SH-SY5Y (cell line): ENCODE measurements at regions not wholly inside any gene's neighbourhood (a gene's known extent, or its start where the extent isn't known, plus 50 kb on each side); places are given as distances from the start of the nearest gene placed in this dataset.

Source experiments
- GATA2 ChIP-seq: IDR thresholded peaks from 2 replicates; pipeline ENCODE4 v1.6.1; 2011; ENCODE audit warnings: mild to moderate bottlenecking, low read depth, low read length
- GATA3 ChIP-seq: IDR thresholded peaks from 2 replicates; pipeline ENCODE4 v1.6.1; 2011; ENCODE audit warnings: low read depth, mild to moderate bottlenecking, low read length, moderate library complexity

DNA sequence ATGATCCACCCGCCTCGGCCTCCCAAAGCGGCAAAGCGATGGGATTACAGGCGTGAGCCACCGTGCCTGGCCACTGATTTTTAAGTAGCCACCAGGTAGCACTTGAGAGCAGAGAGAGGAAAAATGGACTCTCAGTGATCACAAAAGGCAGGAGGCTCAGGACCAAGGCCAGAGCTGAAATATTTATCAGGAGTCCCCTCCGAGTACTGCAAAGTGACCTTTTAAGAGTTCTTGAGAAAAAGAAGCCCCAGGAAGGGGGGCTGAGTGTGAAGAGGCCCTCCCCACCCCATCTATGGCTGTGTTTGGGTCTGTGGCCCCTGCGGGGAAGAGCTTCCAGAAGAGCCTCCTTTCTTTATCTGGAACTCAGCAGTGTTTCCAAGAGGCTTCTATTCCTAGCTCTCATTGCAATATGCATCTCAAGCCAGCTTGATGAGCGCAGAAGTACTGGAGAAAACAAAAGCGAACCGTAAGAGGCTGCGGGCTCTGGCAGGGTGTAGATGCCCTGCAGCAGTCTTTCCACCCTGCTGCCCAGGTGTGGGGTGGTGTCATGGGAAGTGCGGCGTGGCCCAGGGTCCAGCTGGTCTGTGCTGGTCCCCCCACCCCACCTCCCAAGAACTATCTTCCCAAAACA lies 75.5 kb upstream of the CDK20 start:
- TF ChIP-seq GATA3 (no peak), GATA2 (no peak)

GRCh38 chr9:88046542-88046941 lies 72.2 kb upstream of the CDK20 start:
- TF ChIP-seq GATA2 (no peak), GATA3 (no peak)

DNA sequence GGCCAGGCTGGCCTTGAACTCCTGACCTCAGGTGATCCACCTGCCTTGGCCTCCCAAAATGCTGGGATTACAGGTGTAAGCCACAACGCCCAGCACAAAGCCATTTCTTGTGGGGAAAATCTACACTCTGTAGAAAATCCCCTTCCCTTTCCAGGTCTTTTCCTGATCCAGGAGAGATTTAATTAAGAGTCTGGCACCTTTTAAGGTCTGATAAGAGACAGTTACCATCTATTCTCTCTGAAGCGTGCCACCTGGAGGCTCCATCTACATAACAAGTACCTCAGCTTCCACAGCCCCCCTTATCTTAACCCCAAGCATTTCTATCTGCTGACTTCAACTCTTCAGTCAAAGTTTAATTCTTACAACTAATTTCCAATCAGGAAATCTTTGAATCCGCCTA lies 71.4 kb upstream of the CDK20 start:
- TF ChIP-seq GATA2 = no peak
- TF ChIP-seq GATA3 = no peak

- no peak for TF ChIP-seq GATA2
- no peak for TF ChIP-seq GATA3
These were observed 69.9 kb upstream of the CDK20 start for GRCh38 chr9:88044200-88044599.

DNA sequence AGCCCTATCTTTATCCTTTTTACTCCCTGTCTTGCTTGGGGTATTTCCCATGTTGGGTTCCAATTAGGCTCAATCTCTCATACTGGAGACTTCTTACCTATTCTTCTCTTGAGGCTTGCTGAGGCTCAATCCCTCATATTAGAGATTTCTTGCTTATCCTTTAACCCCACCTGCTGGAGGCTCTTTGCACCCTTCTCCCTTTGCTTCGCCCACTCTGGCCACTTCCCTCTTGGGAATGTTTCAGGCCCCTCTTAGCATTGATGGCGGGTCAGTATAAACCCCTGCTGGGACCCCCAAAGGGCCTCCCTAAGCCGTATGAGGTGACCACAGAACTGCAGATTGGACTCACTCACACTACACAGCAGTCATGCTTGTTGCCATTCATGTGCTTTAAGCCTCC lies 69.3 kb upstream of the CDK20 start:
- no peak for TF ChIP-seq GATA3
- TF ChIP-seq GATA2 = no peak

- TF ChIP-seq GATA3 (no peak), GATA2 (no peak)
These were observed 67.1 kb upstream of the CDK20 start for GRCh38 chr9:88041447-88041846.

DNA sequence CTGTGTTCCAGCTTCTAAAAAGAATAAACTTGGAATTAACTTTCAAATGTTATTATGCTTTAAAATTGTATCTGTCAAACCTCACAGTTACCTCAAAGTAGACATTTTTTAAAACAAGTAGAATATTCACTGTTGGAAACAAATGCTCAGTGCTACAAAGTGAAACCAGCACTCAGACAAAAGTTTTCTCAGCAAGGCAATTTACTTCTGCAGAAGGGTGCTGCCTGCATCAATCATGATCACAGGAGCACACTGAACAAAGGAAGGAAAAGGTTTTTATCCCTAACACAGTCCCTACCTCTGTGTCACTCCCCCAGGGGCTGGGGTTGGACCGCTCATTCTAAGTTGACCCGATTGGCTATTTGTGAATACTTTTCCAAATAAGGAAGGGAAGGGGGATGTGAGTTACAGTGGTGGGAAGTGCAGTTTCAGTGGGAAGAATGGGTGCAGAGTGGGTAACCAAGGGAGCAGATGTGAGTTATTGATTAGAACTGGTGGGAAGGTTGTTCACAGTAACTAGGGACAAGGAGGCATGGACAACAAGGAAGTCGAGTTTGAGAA lies 63.0 kb upstream of the CDK20 start:
- TF ChIP-seq GATA2 = no peak
- no peak for TF ChIP-seq GATA3

DNA sequence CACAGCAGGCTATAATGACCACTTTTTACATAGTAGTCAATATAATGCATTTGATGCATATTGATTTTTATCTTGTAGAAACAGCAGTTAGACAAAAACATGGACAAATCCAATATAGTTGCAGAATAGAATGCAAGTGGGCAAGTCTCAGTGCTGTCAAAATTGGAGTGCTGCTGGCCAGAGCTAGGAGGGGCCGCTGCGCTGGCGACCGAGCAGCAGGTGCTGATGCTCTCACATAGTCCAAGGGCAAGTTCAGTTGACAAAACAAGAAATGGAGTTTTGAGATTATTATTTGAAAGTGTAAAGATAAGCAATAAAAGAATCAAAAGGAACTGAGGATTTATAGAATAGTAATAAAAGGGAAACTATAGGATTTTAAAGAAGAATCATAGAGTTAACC lies 60.6 kb upstream of the CDK20 start:
- TF ChIP-seq GATA3 (no peak), GATA2 (no peak)

GRCh38 chr9:88033359-88033702 lies 59.0 kb upstream of the CDK20 start:
- TF ChIP-seq GATA2 = no peak
- TF ChIP-seq GATA3 = no peak

DNA sequence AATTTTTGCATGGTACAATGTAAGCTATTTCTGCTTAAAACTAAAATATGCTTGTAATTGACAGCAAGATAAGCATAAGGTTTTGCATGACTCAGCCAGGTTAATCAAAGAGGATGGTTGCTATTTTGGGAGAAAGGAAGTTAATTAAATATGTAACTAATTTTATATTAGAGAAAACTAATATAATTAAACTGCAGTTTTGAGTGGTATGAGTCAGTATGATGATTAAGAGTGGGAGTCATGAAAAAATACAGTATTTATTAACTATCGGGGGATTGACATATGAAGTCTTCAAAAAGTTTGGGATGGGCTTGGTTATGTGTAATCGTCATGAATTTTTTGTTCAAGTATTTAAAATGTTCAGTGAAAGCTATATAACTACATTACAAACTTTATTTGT lies 54.0 kb upstream of the CDK20 start:
- no peak for TF ChIP-seq GATA2
- TF ChIP-seq GATA3 = no peak

GRCh38 chr9:88026118-88026479 lies 51.8 kb upstream of the CDK20 start:
- no peak for TF ChIP-seq GATA3
- no peak for TF ChIP-seq GATA2

DNA sequence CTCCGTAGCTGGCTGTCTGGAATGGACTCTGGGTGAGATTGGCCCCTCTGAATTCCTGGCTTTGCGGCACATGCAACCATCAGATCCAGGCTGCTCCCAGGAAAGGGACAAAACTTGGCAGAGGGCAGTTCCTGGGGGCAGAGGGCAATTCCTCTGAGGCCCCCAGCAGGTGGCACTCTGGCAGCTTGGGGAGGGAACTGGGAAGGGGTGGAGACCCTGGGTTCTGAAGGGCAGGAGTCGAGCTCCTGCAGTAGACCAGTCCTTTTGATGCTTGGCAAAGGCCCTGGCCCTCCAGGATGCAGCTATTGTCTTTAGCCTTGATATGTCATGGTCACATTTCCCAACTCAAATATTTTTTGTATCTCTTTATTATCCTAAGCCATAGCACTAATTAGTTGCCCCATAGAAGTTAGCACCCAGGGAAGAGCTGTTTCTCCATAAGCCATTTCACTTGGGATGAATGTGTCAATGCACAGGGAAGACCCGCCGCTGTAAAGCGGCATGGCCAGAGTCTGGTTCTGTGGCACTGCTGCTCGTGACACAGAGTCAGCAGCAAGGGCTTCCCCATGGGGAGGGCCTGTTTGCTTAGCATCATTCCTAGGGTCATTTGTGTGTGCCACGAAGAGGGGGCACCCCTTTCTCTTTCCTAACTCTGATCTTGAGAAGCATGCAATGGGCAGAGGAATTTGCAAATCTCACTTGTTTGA lies 51.2 kb upstream of the CDK20 start:
- TF ChIP-seq GATA3 (no peak), GATA2 (no peak)

- TF ChIP-seq GATA2 (no peak), GATA3 (no peak)
These were observed 50.6 kb upstream of the CDK20 start for GRCh38 chr9:88024896-88025295.
